SHP77 treated with DMSO at 0.1 percent for 48 hours (cell line): ENCODE measurements at regions not wholly inside any gene's neighbourhood (a gene's known extent, or its start where the extent isn't known, plus 50 kb on each side); places are given as distances from the start of the nearest gene placed in this dataset.

ENCODE experiments used
- DNase-seq: peaks from one replicate; lab custom pipeline; 2025; lab: John Stamatoyannopoulos, UW

DNA sequence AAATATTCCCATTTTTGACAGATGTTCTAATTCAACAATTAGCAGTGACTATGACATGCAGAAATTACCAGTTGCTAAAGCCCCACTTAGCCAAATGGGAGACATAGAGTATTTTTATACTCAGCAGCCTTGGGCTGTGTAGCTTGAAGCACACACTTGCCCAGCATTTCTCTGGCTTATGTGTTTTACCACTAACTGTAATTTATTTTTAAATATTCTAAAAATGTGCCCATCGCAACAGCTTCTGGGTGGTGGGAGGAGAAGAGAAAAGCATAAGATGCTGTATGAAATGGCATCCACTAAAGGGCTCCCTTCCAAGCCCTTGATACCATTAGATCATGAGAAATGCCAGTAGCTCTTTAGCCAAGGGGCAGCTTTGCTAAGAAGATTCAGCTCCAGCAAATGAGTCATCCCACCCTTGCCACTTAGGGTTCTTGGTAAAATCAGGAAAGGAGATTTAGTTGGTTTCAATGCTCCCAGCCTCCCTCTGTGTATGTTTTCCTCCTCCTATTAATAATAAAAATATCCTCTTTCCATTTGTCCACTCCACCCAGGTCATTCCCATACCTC is 462.7 kb upstream of the DEPDC1 start:
- DNase-seq: no peak

DNA sequence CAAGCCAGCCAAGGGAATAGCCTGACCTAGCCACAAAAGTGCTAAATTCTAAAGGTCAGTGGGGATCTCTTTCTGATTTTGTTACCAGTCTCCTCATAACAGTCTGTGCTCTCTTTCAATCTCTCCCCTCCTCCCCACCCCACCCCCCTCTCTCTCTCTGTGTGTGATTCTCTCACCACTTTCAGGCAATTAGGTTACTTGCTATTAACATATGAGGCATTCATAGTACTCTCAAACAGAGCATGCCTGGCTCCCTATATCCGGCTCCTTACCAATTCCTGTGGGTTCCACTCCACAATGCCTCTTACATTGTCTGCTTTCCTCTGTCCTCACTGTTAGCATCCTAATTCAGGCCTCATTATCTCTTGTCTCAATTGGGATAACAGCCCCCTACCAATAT is 464.3 kb upstream of the DEPDC1 start:
- DNase-seq: no peak

DNA sequence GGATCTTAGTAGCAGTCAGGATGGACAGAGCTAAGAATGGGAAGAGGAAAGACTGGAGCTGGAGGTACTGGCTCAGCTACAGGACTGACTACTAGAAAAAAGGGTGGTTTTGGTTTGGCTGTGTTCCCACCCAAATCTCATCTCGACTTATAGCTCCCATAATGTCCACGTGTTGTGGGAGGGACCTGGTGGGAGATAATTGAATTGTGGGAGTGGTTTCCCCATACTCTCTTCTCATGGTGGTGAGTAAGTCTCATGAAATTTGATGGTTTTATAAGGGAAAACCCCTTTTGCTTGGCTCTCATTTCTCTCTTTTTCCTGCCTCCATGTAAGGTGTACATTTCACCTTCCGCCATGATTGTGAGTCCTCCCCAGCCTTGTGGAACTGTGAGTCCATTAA is 466.5 kb upstream of the DEPDC1 start:
- no peak for DNase-seq

DNA sequence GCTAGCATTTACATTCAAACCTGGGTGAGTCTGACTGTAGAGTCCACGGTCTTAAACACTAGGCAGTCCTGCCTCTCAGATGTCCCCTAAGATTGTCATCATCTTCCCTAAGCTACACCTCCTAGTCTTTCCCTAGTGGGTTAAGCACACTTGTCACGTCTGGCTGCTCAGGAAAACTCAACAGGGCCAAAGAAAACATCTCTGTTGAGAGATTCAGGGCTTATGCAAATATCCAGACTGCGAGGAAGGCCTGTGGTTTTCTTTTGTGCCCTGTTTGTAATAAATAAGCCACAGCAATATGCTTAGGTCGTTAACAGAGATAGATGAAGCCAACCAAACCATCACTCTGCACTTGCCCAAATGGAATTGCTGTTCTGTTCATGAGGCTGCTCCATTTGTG is 472.6 kb upstream of the DEPDC1 start:
- no peak for DNase-seq

DNA sequence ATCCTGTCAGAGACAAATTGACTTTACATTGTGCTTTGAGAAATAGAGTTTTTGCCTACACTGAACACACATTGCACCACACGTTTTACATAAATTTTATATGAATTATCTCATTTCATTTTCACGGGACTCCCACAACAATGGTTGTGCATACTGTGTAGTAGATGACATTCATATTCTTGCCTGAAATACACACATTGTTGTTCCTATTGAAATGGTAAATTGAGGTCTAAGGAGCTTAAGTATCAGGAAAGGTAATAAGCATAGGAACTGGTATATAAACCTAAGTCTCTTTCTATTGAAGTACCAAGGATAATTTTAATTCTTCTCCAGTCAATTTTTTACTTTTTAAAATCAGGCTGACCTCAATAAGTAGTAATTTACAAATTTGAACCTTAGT is 473.7 kb upstream of the DEPDC1 start:
- DNase-seq: no peak

DNA sequence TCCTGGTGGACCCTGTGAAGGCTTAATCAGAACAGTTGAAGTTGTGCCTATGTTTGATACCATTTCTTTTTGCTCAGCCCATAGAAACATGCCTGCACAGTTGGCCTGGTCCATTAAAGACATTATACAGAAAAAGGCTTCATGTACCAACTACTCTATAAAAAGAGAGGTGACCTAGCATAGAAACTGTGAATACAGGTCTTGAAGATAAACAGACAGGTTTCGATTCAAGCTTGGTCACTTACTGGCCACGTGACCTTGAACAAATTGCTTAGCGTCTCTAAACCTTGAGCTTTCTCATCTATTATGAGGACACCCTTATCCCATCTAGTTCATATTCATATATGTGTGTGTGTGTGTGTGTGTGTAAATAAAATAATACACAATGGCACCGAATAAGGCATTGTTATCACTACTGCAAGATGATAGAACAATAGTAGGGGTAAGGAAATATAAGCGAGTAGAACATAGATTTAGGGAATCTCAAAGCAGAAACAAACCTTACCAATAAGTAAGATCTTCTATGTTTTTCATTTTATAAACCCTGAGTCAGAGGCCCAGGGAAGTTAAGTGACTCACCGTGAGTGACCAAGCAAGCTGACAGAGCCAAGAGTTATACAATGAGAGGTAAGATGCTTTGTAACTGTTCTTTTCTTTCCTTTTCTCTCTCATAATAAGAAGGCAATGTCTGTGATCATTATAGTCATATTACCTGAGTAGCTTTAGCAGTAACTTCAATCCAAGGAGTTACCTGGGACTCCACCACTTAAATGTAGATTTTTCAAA is 476.8 kb upstream of the DEPDC1 start:
- no peak for DNase-seq

DNA sequence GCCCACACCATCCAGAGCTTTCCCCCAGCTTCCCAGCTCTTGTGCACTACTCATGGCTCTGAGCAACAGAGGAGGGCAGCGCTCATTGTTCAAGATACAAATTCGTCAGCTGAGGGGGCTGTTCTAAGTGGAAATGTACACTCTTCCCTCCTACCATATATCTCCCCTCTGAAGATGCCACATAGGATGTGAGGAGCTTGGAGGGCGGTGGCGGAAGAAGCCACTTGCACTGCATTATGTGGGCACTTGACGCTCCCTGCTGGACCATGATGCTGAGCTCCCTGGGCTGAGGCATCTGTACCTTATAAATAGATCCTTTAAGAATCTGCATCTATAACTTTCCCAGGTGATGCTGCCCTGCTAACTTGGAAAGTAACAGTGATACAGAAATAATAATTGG is 477.6 kb upstream of the DEPDC1 start:
- no peak for DNase-seq

DNA sequence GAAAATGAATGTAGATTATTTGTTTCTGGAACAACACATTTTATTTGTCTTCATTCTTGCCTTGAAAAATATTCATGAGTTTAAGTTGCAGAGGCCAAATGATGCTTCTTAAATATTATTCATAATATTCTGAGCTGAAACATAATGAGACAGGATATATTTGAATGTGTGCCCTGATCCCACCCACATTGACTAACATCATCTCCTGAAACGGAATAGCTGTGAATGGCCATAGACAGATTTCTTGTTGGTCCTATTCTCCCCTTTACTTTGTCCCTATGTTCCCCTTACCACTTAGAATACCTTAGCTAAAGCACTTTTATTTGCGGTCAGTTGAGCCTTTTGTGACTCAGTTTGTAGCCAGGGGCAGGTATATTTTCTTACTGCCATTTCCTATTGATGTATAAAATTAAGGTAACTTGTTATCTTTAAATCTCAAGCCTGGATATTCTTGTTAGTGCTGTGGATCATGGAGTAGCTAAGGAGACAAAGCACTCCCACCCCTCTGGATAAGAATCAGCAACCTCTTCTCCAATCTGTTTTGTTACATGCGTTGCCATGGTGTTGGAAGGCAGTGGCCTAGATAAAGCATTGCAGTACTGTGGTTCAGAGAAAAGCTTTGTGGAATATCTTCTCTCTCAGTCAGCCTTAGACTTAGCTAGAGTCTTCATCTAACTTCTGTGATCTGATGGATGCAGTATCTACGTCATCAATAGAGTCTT is 478.5 kb upstream of the DEPDC1 start:
- DNase-seq: no peak

DNA sequence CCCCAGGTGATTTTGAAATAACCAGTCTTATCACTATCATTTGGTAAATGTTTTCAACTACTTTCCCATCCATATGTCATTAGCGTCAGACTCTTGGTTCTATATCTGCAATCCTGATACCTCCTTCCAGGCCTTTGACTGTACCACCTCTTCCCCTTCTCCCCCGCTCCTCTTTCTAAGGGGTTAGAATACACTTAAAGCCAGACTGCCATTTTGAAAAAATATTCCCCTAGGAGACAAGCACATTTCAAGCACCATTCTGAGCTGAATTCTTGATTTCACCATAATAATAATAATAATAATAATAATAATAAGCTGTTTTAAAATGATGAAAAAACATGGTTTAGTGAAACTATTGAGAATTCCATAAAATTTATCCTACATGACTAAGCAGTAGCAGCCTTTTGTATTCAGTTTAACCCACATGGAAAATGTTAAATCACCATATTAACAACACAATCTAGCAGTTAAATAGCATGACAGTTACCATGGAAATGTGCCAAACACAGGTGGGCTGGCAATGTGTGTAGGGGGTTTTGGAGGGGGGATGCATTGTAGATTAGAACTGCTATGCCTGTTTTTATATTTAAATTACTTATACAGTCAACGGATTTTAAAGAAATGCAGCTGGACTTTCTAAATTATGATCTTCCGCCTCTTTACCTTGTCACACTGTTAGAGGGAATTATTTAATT is 480.2 kb upstream of the DEPDC1 start:
- DNase-seq: no peak

DNA sequence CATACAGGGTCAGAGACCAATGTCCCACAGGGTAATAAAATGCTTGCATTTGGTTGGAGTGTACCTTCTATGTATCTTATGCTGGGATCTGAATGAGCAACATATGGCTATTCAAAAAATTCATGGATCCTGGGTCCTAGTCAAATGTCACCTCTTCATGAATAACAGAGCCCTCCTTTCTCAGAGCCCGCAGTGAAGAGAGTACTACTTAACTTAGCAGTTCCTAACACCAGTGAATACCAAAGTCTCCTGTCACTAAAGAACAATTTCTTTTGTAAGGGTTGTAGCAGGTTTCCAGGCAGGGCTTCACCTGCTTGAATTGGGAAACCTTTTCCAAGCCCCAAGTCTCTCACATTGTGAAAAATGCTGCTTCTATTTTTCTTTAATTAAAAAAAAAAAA is 483.0 kb upstream of the DEPDC1 start:
- DNase-seq: no peak

DNA sequence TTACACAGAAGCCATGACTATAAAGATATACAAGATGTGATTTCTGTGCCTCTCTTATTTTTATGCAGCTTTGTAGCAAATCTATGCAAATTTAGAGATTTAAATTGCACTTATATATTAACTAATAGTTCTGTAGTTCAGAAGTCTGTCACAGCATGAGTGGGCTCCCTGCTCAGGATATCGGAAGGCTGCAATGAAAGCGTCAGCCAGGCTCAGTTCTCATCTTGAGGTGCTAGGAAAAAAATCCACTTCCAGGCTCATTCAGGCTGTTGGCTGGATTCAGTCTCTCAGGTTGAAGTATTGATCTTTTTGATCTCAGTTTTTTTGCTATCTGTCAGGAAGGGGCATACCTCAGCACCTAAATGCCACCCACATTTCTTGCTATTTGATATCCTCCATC is 487.4 kb upstream of the DEPDC1 start:
- DNase-seq: no peak

DNA sequence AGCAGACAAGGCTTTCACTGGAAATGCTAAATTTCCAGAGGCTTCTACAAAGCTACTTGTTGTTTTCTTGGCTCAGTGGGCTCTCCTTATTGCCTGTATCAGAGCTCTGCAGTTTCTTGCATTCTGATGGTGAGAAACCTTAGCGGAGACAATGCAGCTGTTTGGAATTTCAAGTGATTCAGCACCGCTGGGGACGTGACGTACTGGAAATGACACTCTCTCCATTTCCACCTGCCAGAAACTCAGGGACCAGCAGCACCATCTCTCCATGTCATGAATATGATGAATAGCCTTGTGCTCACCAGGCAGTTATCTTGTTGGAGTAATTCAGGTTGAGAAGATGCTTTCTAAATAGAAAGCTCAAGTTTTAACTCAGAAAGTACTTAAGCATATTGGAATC is 497.2 kb upstream of the DEPDC1 start:
- DNase-seq: no peak

DNA sequence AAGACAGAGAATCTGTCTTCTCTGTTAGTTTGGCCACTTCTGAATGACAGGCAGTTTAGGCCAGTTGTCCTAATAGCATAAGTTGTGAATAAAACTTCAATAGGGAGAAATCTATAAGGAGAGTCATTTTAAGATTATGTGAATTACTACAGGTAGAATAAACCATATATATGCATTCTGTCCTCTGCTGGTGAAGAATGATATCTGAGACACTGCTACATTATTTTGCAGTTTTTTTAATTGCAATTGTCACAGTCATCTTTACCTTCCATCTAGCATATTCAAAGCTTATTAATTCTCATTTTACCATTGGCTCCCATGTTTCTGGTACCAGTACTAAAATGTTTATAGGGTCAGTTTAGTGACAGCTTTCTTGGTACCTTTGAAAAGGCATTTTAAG is 519.6 kb upstream of the DEPDC1 start:
- no peak for DNase-seq

DNA sequence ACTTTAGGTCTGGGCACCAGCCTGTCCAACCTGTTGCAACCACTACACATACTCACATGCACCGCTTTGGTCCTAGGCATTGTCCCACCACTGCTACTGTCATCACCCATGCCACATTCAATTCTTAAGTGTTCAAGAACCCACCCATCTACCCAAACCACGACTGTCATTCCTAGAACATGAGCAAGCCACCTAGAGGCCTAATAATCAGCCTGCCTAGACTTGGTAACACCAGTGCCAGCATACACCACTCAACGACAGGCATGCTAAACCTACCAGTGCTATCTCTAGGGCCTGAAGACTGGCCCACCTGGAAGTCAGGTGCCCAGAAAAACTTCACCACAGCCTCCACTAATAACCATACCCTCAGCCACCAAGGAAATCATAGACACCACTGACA is 532.8 kb upstream of the DEPDC1 start:
- no peak for DNase-seq

DNA sequence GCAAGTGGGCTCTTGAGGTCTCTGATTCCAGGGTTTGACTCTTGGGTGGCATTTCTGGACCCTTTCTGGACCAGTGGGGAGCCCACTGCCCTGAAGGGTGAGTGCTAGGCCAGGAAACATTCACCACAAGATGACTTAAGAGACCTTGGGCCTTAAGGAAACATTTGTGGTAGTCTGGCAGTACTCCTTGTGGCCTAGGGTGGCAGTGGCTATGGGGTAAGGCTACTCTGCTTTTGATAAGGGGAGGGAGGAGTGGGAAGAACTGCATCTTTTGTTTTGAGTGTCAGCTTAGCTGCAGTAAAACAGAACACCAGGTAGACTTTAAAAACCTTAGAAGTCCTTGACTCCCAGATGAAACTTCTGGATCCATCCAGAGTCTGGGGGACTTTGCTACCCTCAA is 529.3 kb upstream of the LRRC7 start:
- no peak for DNase-seq

DNA sequence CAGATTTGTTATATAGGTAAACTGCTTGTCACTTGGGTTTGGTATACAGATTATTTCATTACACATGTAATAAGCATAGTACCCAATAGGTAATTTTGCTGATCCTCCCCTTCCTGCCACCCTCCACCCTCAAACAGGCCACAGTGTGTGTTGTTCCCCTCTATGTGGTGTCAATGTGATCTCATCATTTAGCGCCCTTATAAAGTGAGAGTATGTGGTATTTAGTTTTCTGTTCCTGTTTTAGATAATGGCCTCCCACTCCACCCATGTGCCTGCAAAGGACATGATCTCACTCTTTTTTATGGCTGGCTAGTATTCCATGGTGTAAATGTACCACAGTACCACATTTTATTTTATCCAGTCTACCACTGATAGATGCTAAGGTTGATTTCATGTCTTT is 522.1 kb upstream of the LRRC7 start:
- no peak for DNase-seq

DNA sequence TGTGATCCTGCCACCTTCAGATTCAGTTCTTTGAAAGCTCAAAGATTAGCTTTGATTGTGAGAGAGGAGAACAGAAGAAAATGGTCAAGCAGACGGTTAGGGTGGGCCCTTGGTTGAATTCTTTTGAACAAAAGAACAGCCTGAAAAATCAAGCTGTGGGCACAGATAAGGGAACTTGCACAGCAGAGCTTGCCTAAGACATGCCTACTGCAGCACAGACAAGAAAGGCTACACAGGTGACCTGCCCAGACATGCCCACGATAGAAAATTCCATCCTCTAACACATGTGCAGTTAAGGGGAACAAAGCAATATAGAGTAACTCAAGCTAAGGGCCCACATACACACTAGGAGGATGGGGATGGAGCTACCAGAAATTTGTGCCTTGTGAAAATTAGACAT is 512.5 kb upstream of the LRRC7 start:
- DNase-seq: no peak

DNA sequence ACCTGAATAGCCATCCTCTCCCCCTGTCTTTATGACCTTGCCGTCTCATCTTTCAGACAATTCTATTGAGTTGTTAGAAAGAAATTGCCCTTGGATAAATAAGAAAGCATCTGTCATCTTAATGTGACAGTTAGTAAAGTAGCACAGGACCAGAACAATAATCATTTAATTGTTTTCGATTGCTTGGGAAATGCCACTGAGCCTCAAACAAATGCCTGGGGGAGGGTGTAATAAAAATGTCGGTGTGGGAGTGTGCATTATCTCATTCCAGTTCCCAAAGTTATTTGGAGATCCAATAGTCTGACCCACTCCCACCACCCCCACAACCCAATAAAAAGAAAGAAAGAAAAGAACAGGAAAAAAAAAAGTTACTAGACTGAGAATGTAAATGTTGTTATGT is 509.3 kb upstream of the LRRC7 start:
- DNase-seq: no peak

DNA sequence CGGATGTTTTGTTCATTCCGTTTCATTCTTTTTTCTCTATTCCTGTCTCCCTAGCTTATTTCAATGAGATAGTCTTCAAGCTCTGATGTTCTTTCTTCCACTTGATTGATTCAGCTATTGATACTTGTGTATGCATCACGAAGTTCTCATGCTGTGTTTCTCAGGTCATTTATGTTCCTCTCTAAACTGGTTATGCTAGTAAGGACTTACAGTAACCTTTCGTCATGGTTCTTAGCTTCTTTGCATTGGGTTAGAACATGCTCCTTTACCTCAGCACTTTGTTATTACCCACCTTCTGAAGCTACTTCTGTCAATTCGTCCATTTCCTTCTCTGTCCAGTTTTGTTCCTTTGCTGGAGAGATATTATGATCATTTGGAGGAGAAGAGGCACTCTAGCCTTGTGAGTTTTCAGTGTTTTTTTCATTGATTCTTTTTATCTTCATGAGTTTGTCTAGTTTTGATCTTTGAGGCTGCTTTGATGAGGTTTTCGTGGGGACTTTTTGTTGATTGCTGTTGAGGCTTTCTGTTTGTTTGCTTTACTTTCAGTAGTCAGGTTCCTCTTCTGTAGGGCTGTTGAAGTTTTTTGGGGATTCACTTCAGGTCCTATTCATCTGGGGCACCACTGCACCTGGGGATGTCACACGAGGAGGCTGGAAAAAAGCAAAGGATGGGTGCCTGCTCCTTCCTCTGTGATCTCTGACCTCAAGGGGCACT is 496.9 kb upstream of the LRRC7 start:
- no peak for DNase-seq

DNA sequence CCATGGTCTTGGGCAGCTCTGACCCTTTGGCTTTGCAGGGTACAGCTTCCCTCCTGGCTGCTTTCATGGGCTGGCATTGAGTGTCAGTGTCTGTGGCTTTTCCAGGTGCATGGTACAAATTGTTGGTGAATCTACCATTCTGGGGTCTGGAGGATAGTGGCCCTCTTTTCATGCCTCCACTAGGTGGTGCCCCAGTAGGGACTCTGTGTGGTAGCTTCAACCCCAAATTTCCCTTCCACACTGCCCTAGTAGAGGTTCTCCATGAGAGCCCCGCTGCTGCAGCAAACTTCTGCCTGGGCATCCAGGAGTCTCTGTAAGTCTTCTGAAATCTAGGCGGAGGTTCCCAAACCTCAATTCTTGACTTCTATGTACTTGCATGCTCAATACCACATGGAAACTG is 494.5 kb upstream of the LRRC7 start:
- no peak for DNase-seq

DNA sequence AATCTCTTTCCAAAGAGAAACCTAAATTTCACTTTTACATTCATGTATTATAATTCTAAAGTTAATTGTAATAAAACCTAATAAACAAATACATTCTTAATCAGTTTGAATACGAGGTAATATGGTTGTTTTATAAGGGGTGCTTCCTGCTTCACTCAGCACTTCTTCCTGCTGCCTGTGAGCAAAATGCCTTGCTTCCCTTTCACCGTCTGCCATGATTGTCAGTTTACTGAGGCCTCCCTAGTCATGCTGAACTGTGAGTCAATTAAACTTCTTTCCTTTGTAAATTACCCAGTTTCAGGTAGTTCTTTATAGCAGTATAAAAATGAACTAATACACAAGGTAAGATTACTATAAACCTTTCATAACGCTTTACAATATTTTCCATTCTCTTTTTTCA is 491.1 kb upstream of the LRRC7 start:
- DNase-seq: no peak

DNA sequence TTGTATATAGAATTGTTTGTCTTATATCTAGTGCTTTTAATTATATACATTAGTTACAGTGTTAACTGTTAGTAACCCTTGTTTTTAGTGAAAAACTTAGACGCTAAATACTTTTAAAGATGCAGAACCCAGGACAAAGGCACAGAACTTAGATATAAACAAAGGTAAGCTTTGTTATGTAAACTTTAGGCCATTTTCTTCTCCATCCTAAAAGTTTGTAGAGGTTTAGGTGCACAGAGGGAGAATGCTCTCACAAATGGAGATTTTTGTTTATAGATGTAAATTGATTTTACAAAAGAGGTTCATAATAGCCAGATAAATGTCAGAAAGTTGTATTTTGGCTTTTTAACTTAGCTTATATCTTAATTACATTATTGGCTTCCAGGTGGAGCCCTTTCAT is 490.5 kb upstream of the LRRC7 start:
- DNase-seq: no peak
